Effector CD8-positive, alpha-beta T cell (primary cell): ENCODE measurements at regions not wholly inside any gene's neighbourhood (a gene's known extent, or its start where the extent isn't known, plus 50 kb on each side); places are given as distances from the start of the nearest gene placed in this dataset.
"Not testable (repeated sequence)": the region's sequence is repeated elsewhere in the genome, so short reads cannot be mapped to it uniquely, and the experiment has no call there.

Source experiments
- DNase-seq: peaks from one replicate; lab custom pipeline; 2025; lab: John Stamatoyannopoulos, UW

- no peak for DNase-seq
These were observed 368.4 kb downstream of the IRX2 start for GRCh38 chr5:2382776-2383697.

GRCh38 chr5:2381861-2382260, 369.6 kb downstream of the IRX2 start:
- DNase-seq, result no peak

- DNase-seq, result no peak
These were observed 370.4 kb downstream of the IRX2 start for GRCh38 chr5:2381070-2381469.

- DNase-seq, result no peak
These were observed 372.5 kb downstream of the IRX2 start for GRCh38 chr5:2378976-2379375.

- no peak for DNase-seq
These were observed 373.4 kb downstream of the IRX2 start for GRCh38 chr5:2378108-2378507.

GRCh38 chr5:2376486-2376885, 375.0 kb downstream of the IRX2 start:
- no peak for DNase-seq

- no peak for DNase-seq
These were observed 375.7 kb downstream of the IRX2 start for GRCh38 chr5:2375757-2376250.

- DNase-seq, result no peak
These were observed 376.2 kb downstream of the IRX2 start for GRCh38 chr5:2375291-2375690.

GRCh38 chr5:2374703-2375102, 376.8 kb downstream of the IRX2 start:
- DNase-seq, result no peak

- no peak for DNase-seq
These were observed 377.8 kb downstream of the IRX2 start for GRCh38 chr5:2373631-2374030.

- DNase-seq, result no peak
These were observed 380.1 kb downstream of the IRX2 start for GRCh38 chr5:2371419-2371710.

- no peak for DNase-seq
These were observed 380.7 kb downstream of the IRX2 start for GRCh38 chr5:2370626-2371418.

- DNase-seq, result no peak
These were observed 382.3 kb downstream of the IRX2 start for GRCh38 chr5:2369178-2369577.

GRCh38 chr5:2366816-2367215, 384.7 kb downstream of the IRX2 start:
- no peak for DNase-seq

GRCh38 chr5:2357309-2357708, 394.2 kb downstream of the IRX2 start:
- no peak for DNase-seq

- DNase-seq, result no peak
These were observed 395.6 kb downstream of the IRX2 start for GRCh38 chr5:2355859-2356258.

GRCh38 chr5:2353871-2354440, 397.5 kb downstream of the IRX2 start:
- no peak for DNase-seq

- no peak for DNase-seq
These were observed 398.3 kb downstream of the IRX2 start for GRCh38 chr5:2353211-2353610.

- no peak for DNase-seq
These were observed 399.2 kb downstream of the IRX2 start for GRCh38 chr5:2352101-2352861.

GRCh38 chr5:2349768-2350167, 401.7 kb downstream of the IRX2 start:
- not testable (repeated sequence) for DNase-seq

- no peak for DNase-seq
These were observed 412.8 kb downstream of the IRX2 start for GRCh38 chr5:2338686-2339085.
